Astrocyte (in vitro differentiated cells and primary cell): ENCODE measurements at regions not wholly inside any gene's neighbourhood (a gene's known extent, or its start where the extent isn't known, plus 50 kb on each side); places are given as distances from the start of the nearest gene placed in this dataset.
A peak's percentile ranks its signal among the peaks of the same experiment; 100 is the strongest.

ENCODE experiments used
- DNase-seq: peaks from one replicate; pipeline ENCODE4 v3.0.0-alpha.2; 2010; ENCODE audit warnings: low read depth
- FAIRE-seq: peaks from 2 replicates; lab custom pipeline; 2011; peaks lifted over from hg19 to GRCh38; lab: Jason Lieb, UNC
- H2AFZ ChIP-seq: 2 replicates; pipeline ENCODE4 v1.6.0; 2012; ENCODE audit warnings: low read depth, low read length, inconsistent platforms
- H3K27ac ChIP-seq: 2 replicates; pipeline ENCODE4 v1.5.1; 2011; ENCODE audit warnings: low read depth, low read length, inconsistent platforms
- H3K27me3 ChIP-seq: 2 replicates; pipeline ENCODE4 v1.6.0; 2011; ENCODE audit warnings: low read length, inconsistent platforms; ENCODE audit not compliant: insufficient read depth
- H3K36me3 ChIP-seq: 2 replicates; pipeline ENCODE4 v1.5.1; 2011; ENCODE audit warnings: low read length, inconsistent platforms; ENCODE audit not compliant: insufficient read depth
- H3K4me1 ChIP-seq: 2 replicates; pipeline ENCODE4 v1.5.1; 2011; ENCODE audit warnings: low read length, inconsistent platforms; ENCODE audit not compliant: insufficient read depth
- H3K4me2 ChIP-seq: 2 replicates; pipeline ENCODE4 v1.6.0; 2012; ENCODE audit warnings: low read length, inconsistent platforms
- H3K4me3 ChIP-seq: 2 replicates; pipeline ENCODE4 v1.5.1; 2011; ENCODE audit warnings: low read depth, mild to moderate bottlenecking, low read length, inconsistent platforms; ENCODE audit not compliant: insufficient read depth
- H3K79me2 ChIP-seq: 2 replicates; pipeline ENCODE4 v1.6.0; 2012; ENCODE audit warnings: mild to moderate bottlenecking, low read length, inconsistent platforms; ENCODE audit not compliant: insufficient read depth
- H3K9ac ChIP-seq: 2 replicates; pipeline ENCODE4 v1.6.0; 2012; ENCODE audit warnings: mild to moderate bottlenecking, low read length, inconsistent platforms
- H3K9me3 ChIP-seq: 2 replicates; pipeline ENCODE4 v1.5.1; 2012; ENCODE audit warnings: low read depth, mild to moderate bottlenecking, low read length, inconsistent platforms; ENCODE audit not compliant: insufficient read depth
- H4K20me1 ChIP-seq: 2 replicates; pipeline ENCODE4 v1.6.0; 2012; ENCODE audit warnings: low read length, inconsistent platforms; ENCODE audit not compliant: insufficient read depth
- H3K27ac Mint-ChIP-seq: one replicate; pipeline ENCODE4 v1.8.0; 2021; ENCODE audit warnings: mild to moderate bottlenecking, mixed read lengths; ENCODE audit not compliant: unreplicated experiment
- H3K27me3 Mint-ChIP-seq: one replicate; pipeline ENCODE4 v1.8.0; 2021; ENCODE audit warnings: low read depth, mixed read lengths; ENCODE audit not compliant: unreplicated experiment
- H3K36me3 Mint-ChIP-seq: one replicate; pipeline ENCODE4 v1.8.0; 2021; ENCODE audit warnings: low read depth, mixed read lengths; ENCODE audit not compliant: unreplicated experiment
- H3K4me1 Mint-ChIP-seq: one replicate; pipeline ENCODE4 v1.8.0; 2021; ENCODE audit warnings: low read depth, mixed read lengths; ENCODE audit not compliant: unreplicated experiment
- H3K4me3 Mint-ChIP-seq: one replicate; pipeline ENCODE4 v1.8.0; 2021; ENCODE audit warnings: mild to moderate bottlenecking, moderate library complexity, mixed read lengths; ENCODE audit not compliant: unreplicated experiment
- H3K9me3 Mint-ChIP-seq: one replicate; pipeline ENCODE4 v1.8.0; 2021; ENCODE audit warnings: mild to moderate bottlenecking, mixed read lengths; ENCODE audit not compliant: unreplicated experiment
- CTCF ChIP-seq: IDR thresholded peaks from 2 replicates; pipeline ENCODE4 v1.5.1; 2011; ENCODE audit warnings: low read depth, mild to moderate bottlenecking, inconsistent platforms, low read length, moderate library complexity; ENCODE audit not compliant: insufficient read depth
- EZH2 ChIP-seq: IDR thresholded peaks from 2 replicates; pipeline ENCODE4 v1.6.1; 2012; ENCODE audit warnings: mild to moderate bottlenecking, low read length, inconsistent platforms; ENCODE audit not compliant: insufficient read depth

- DNase-seq (peak; percentile 61), FAIRE-seq (no peak)
- Histone ChIP-seq H3K4me3 (no peak overlapping the region), H3K36me3 (no peaks in the 10 kb centered on the region), H3K27ac (no peak overlapping the region), H4K20me1 (no peaks in the 10 kb centered on the region), H2AFZ (no peak overlapping the region), H3K4me1 (peaks cover 5% of the 10 kb centered on the region), H3K9me3 (no peaks in the 10 kb centered on the region), H3K4me2 (no peak overlapping the region), H3K9ac (no peak overlapping the region), H3K27me3 (no peaks in the 10 kb centered on the region), H3K79me2 (no peaks in the 10 kb centered on the region)
- TF ChIP-seq EZH2 (no peak), CTCF (no peak)
- Mint-ChIP-seq H3K4me3 (no peak overlapping the region), H3K27me3 (peaks cover 2% of the 10 kb centered on the region), H3K9me3 (peaks cover 7% of the 10 kb centered on the region), H3K27ac (no peak overlapping the region), H3K36me3 (peaks cover 1% of the 10 kb centered on the region), H3K4me1 (peaks cover 13% of the 10 kb centered on the region)
These were observed 314.7 kb downstream of the TLE1 start for GRCh38 chr9:81374459-81375186.

GRCh38 chr9:81373294-81373693 lies 316.1 kb downstream of the TLE1 start:
- Mint-ChIP-seq H3K27me3 (peaks cover 2% of the 10 kb centered on the region), H3K4me1 (peaks cover 11% of the 10 kb centered on the region), H3K36me3 (peaks cover 1% of the 10 kb centered on the region), H3K27ac (no peak overlapping the region), H3K9me3 (no peaks in the 10 kb centered on the region), H3K4me3 (no peak overlapping the region)
- H3K27ac ChIP-seq: no peak overlapping the region
- no peak overlapping the region for H2AFZ ChIP-seq
- no peak overlapping the region for H3K9ac ChIP-seq
- peaks cover 5% of the 10 kb centered on the region for H3K4me1 ChIP-seq
- H3K4me3 ChIP-seq: no peak overlapping the region
- H3K9me3 ChIP-seq: no peaks in the 10 kb centered on the region
- DNase-seq (no peak), FAIRE-seq (no peak)
- H3K4me2 ChIP-seq: no peak overlapping the region
- H3K36me3 ChIP-seq: no peaks in the 10 kb centered on the region
- H3K79me2 ChIP-seq: no peaks in the 10 kb centered on the region
- no peaks in the 10 kb centered on the region for H4K20me1 ChIP-seq
- H3K27me3 ChIP-seq: no peaks in the 10 kb centered on the region
- TF ChIP-seq CTCF (no peak), EZH2 (no peak)

- Histone ChIP-seq H2AFZ (no peak overlapping the region), H3K4me3 (no peak overlapping the region), H4K20me1 (no peaks in the 10 kb centered on the region), H3K9me3 (no peaks in the 10 kb centered on the region), H3K27ac (no peak overlapping the region), H3K79me2 (no peaks in the 10 kb centered on the region), H3K9ac (no peak overlapping the region), H3K4me1 (peaks cover 5% of the 10 kb centered on the region), H3K4me2 (no peak overlapping the region), H3K36me3 (no peaks in the 10 kb centered on the region), H3K27me3 (no peaks in the 10 kb centered on the region)
- peaks cover 2% of the 10 kb centered on the region for H3K27me3 Mint-ChIP-seq
- TF ChIP-seq EZH2: no peak
- TF ChIP-seq CTCF: no peak
- peak; percentile 34 for DNase-seq
- no peaks in the 10 kb centered on the region for H3K9me3 Mint-ChIP-seq
- peaks cover 7% of the 10 kb centered on the region for H3K4me1 Mint-ChIP-seq
- H3K36me3 Mint-ChIP-seq: no peaks in the 10 kb centered on the region
- FAIRE-seq: no peak
- no peak overlapping the region for H3K27ac Mint-ChIP-seq
- no peak overlapping the region for H3K4me3 Mint-ChIP-seq
These were observed 316.6 kb downstream of the TLE1 start for GRCh38 chr9:81372628-81373191.
